IPS DF 6.9 (cell line): ENCODE measurements at regions not wholly inside any gene's neighbourhood (a gene's known extent, or its start where the extent isn't known, plus 50 kb on each side); places are given as distances from the start of the nearest gene placed in this dataset.

Experiments used
- DNase-seq: peaks from one replicate; pipeline ENCODE4 v3.0.0-alpha.2; 2013; ENCODE audit warnings: low read depth, low spot score
- H3K27ac ChIP-seq: one replicate; pipeline ENCODE4 v1.5.1; 2013; ENCODE audit warnings: low read length, control low read depth
- H3K27me3 ChIP-seq: 2 replicates; pipeline ENCODE4 v1.6.1; 2013; ENCODE audit warnings: mild to moderate bottlenecking, low read length; ENCODE audit not compliant: control insufficient read depth, insufficient read depth
- H3K36me3 ChIP-seq: 2 replicates; pipeline ENCODE4 v1.6.1; 2013; ENCODE audit warnings: low read length; ENCODE audit not compliant: control insufficient read depth, insufficient read depth
- H3K4me1 ChIP-seq: 2 replicates; pipeline ENCODE4 v1.6.1; 2013; ENCODE audit warnings: low read length; ENCODE audit not compliant: control insufficient read depth, insufficient read depth
- H3K4me3 ChIP-seq: 2 replicates; pipeline ENCODE4 v1.5.1; 2013; ENCODE audit warnings: mild to moderate bottlenecking, low read length
- H3K9me3 ChIP-seq: 2 replicates; pipeline ENCODE4 v1.6.1; 2013; ENCODE audit warnings: low read length, inconsistent platforms; ENCODE audit not compliant: control insufficient read depth, insufficient read depth
- WGBS: extraction: QIAGEN DNeasy Blood & Tissue Kit; methylation state at CpG from one replicate; pipeline ENCODE4 v1.1.7; 2013; ENCODE audit warnings: mixed read lengths, missing lambda C conversion rate; ENCODE audit not compliant: insufficient read length, insufficient coverage; 5-methylcytosine and 5-hydroxymethylcytosine counted together

- no peaks in the 10 kb centered on the region; the same call in 1 of the 2 replicates for H3K4me1 ChIP-seq
- WGBS, result no CpG with 5 or more reads among the region's 2 CpGs
Observed at GRCh38 chr2:107466241-107466640, 360.5 kb upstream of the RGPD4 start.

GRCh38 chr2:107466984-107467773 is 359.5 kb upstream of the RGPD4 start:
- Histone ChIP-seq H3K4me3 (no peak overlapping the region), H3K36me3 (no peaks in the 10 kb centered on the region; the same call in 1 of the 2 replicates), H3K27me3 (no peaks in the 10 kb centered on the region), H3K9me3 (no peaks in the 10 kb centered on the region), H3K27ac (no peak overlapping the region), H3K4me1 (no peaks in the 10 kb centered on the region; the same call in 1 of the 2 replicates)
- no peak for DNase-seq
- no CpG with 5 or more reads among the region's 4 CpGs for WGBS

More at GRCh38 chr2:107466241-107466640, 360.5 kb upstream of the RGPD4 start:
- Histone ChIP-seq H3K27ac (no peak overlapping the region), H3K27me3 (no peaks in the 10 kb centered on the region), H3K4me3 (no peak overlapping the region), H3K36me3 (no peaks in the 10 kb centered on the region; the same call in 1 of the 2 replicates), H3K9me3 (no peaks in the 10 kb centered on the region)
- no peak for DNase-seq

GRCh38 chr2:107469437-107469995 is 357.2 kb upstream of the RGPD4 start:
- DNase-seq, result no peak
- no CpG with 5 or more reads among the region's 34 CpGs for WGBS

GRCh38 chr2:107473150-107473549 is 353.5 kb upstream of the RGPD4 start:
- Histone ChIP-seq H3K4me3 (no peak overlapping the region), H3K27ac (no peak overlapping the region), H3K4me1 (no peaks in the 10 kb centered on the region; the same call in 1 of the 2 replicates), H3K36me3 (no peaks in the 10 kb centered on the region; the same call in 1 of the 2 replicates), H3K9me3 (no peaks in the 10 kb centered on the region), H3K27me3 (no peaks in the 10 kb centered on the region)
- no peak for DNase-seq

More at GRCh38 chr2:107469437-107469995, 357.2 kb upstream of the RGPD4 start:
- Histone ChIP-seq H3K4me1 (no peaks in the 10 kb centered on the region; the same call in 1 of the 2 replicates), H3K36me3 (no peaks in the 10 kb centered on the region; the same call in 1 of the 2 replicates), H3K4me3 (no peak overlapping the region), H3K27ac (no peak overlapping the region), H3K27me3 (no peaks in the 10 kb centered on the region), H3K9me3 (no peaks in the 10 kb centered on the region)

GRCh38 chr2:107475859-107476258 is 350.8 kb upstream of the RGPD4 start:
- DNase-seq, result no peak
- Histone ChIP-seq H3K4me1 (no peaks in the 10 kb centered on the region), H3K9me3 (no peaks in the 10 kb centered on the region), H3K4me3 (no peak overlapping the region), H3K36me3 (no peaks in the 10 kb centered on the region), H3K27me3 (no peaks in the 10 kb centered on the region), H3K27ac (no peak overlapping the region)
- WGBS, result no CpG with 5 or more reads among the region's 2 CpGs

- peak; percentile 41 for DNase-seq
- no peak overlapping the region for H3K4me3 ChIP-seq
- no peaks in the 10 kb centered on the region; the same call in 1 of the 2 replicates for H3K9me3 ChIP-seq
- no peaks in the 10 kb centered on the region for H3K27me3 ChIP-seq
- H3K36me3 ChIP-seq, result no peaks in the 10 kb centered on the region
- H3K27ac ChIP-seq, result no peak overlapping the region
- no peaks in the 10 kb centered on the region for H3K4me1 ChIP-seq
Observed at GRCh38 chr2:107502539-107502938, 324.2 kb upstream of the RGPD4 start.

- H3K36me3 ChIP-seq, result no peaks in the 10 kb centered on the region
- no peaks in the 10 kb centered on the region for H3K4me1 ChIP-seq
- DNase-seq, result no peak
- no peaks in the 10 kb centered on the region for H3K27me3 ChIP-seq
- H3K4me3 ChIP-seq, result no peak overlapping the region
- no CpG with 5 or more reads among the region's 6 CpGs for WGBS
- H3K9me3 ChIP-seq, result no peaks in the 10 kb centered on the region; the same call in 1 of the 2 replicates
- H3K27ac ChIP-seq, result no peak overlapping the region
Observed at GRCh38 chr2:107511970-107512789, 314.5 kb upstream of the RGPD4 start.

- no CpG with 5 or more reads among the region's 1 CpG for WGBS
- DNase-seq, result no peak
- no peaks in the 10 kb centered on the region for H3K9me3 ChIP-seq
Observed at GRCh38 chr2:107525406-107525805, 301.3 kb upstream of the RGPD4 start.

GRCh38 chr2:107529146-107529545 is 297.5 kb upstream of the RGPD4 start:
- H3K4me1 ChIP-seq, result no peaks in the 10 kb centered on the region
- no peaks in the 10 kb centered on the region for H3K9me3 ChIP-seq
- WGBS, result no CpG with 5 or more reads among the region's 1 CpG
- H3K27ac ChIP-seq, result no peak overlapping the region
- H3K36me3 ChIP-seq, result no peaks in the 10 kb centered on the region
- no peak overlapping the region for H3K4me3 ChIP-seq
- no peaks in the 10 kb centered on the region for H3K27me3 ChIP-seq
- DNase-seq, result no peak

More at GRCh38 chr2:107525406-107525805, 301.3 kb upstream of the RGPD4 start:
- Histone ChIP-seq H3K27me3 (no peaks in the 10 kb centered on the region), H3K4me3 (no peak overlapping the region), H3K27ac (no peak overlapping the region), H3K4me1 (no peaks in the 10 kb centered on the region), H3K36me3 (no peaks in the 10 kb centered on the region)

- H3K4me1 ChIP-seq, result no peaks in the 10 kb centered on the region
- no peaks in the 10 kb centered on the region for H3K27me3 ChIP-seq
- H3K9me3 ChIP-seq, result no peaks in the 10 kb centered on the region
- H3K36me3 ChIP-seq, result no peaks in the 10 kb centered on the region
- DNase-seq, result no peak
- H3K4me3 ChIP-seq, result no peak overlapping the region
- no CpG with 5 or more reads among the region's 1 CpG for WGBS
- H3K27ac ChIP-seq, result no peak overlapping the region
Observed at GRCh38 chr2:107530046-107530445, 296.6 kb upstream of the RGPD4 start.
